Heart right ventricle (tissue), 16 donors: ENCODE measurements at regions not wholly inside any gene's neighbourhood (a gene's known extent, or its start where the extent isn't known, plus 50 kb on each side); places are given as distances from the start of the nearest gene placed in this dataset.

Experiments used
- ATAC-seq, 8 donors: fragments of 200-7000 bp; cut with Tn5 transposase; one replicate each; pipeline ENCODE4 v1.9.1; 2020; ENCODE audit warnings: mild to moderate bottlenecking in 8 of 8, moderate library complexity in 8 of 8, moderate number of reproducible peaks in 1 of 8
- DNase-seq, 2 donors: peaks; one replicate each; pipeline ENCODE4 v3.0.0-alpha.2; 2020
- H3K27ac ChIP-seq, 10 donors: fragments of 200-600 bp; sonication (generic) in 2 of 10; one replicate each; pipeline versions ENCODE4 v1.5.0 to v1.8.0; 2020 to 2022; ENCODE audit warnings: mild to moderate bottlenecking in 3 of 10
- H3K27me3 ChIP-seq, 7 donors: fragments of 200-600 bp; one replicate each; pipeline ENCODE4 v1.8.0; 2021 to 2022; ENCODE audit warnings: mild to moderate bottlenecking in 2 of 7
- H3K36me3 ChIP-seq, 9 donors: fragments of 200-600 bp; sonication (generic) in 1 of 9; one replicate each; pipeline versions ENCODE4 v1.5.0 to v1.8.0; 2020 to 2022; ENCODE audit warnings: mild to moderate bottlenecking in 2 of 9
- H3K4me1 ChIP-seq, 9 donors: fragments of 200-600 bp; sonication (generic) in 1 of 9; one replicate each; pipeline versions ENCODE4 v1.5.0 to v1.8.0; 2020 to 2022; ENCODE audit warnings: mild to moderate bottlenecking in 4 of 9
- H3K4me3 ChIP-seq, 10 donors: fragments of 200-600 bp; sonication (generic) in 2 of 10; one replicate each; pipeline versions ENCODE4 v1.5.0 to v1.8.0; 2020 to 2022; ENCODE audit warnings: mild to moderate bottlenecking in 7 of 10, moderate library complexity in 2 of 10
- H3K9me3 ChIP-seq, 11 donors: fragments of 200-600 bp in 10 of 11; sonication (generic) in 2 of 11; one replicate each; pipeline versions ENCODE4 v1.5.0 to v1.8.0; 2013 to 2022; ENCODE audit warnings: mild to moderate bottlenecking in 2 of 11, control low read depth in 1 of 11, moderate library complexity in 1 of 11
- CTCF ChIP-seq, 9 donors: fragments of 200-600 bp; sonication (generic) in 2 of 9; IDR thresholded peaks; one replicate each; pipeline versions ENCODE4 v1.5.0 to v1.8.0; 2021 to 2022; ENCODE audit warnings: antibody characterized with exemption in 9 of 9, mild to moderate bottlenecking in 5 of 9, moderate library complexity in 1 of 9
- WGBS, 2 donors: extraction: QIAGEN DNeasy Blood & Tissue Kit; methylation state at CpG; one replicate each; pipeline ENCODE4 v1.1.7; 2013; ENCODE audit warnings: inconsistent platforms in 1 of 2; 5-methylcytosine and 5-hydroxymethylcytosine counted together
- intact Hi-C, 10 donors: fragments of 100-400 bp; cut with DNase I; formaldehyde crosslinking; loops; one replicate each; pipeline versions ENCODE4 v1.11.1 to v1.14.2; 2022
- donor health status: Arrhythmogenic right ventricular cardiomyopathy.
- donor health status: ischemic (EF 13 %, LVEDD 7.1; RV severe dilation, severe dysfunction).
- donor health status: healthy with polysubstance abuse.
- donor health status: DM: no; HTN: yes; CAD: no.
- donor health status: DM: no; HTN: no; CAD: no.
- donor health status: ischemic (EF 25% LVEDD 6.9; RV normal size, moderate dysfunction).
- donor health status: ischemic (EF 25% LVEDD 5.7; RV mildly dilated, moderate dysfunction).
- donor health status: healthy.
- donor health status: DM: yes; HTN: yes; CAD: no.
- donor health status: Ischemic cardiomyopathy.
- donor health status: ischemic (EF 35%, LVEDD 5.7; RV mildly dilated, moderate dysfunction).
- donor health status: nonischemic (EF 11% LVEDD 7.7; RV severe dilation, severe dysfunction).
- donor health status: DM: yes; HTN: yes; CAD: no.
- donor health status: PGD.
- donor health status: ischemic (EF 29% LVEDD 5.4; RV normal size, mild dysfunction).
- donor health status: nonischemic (EF 23%, LVEDD 6.1; RV moderate dilation, normal function).

- H3K4me1 ChIP-seq = no peaks in the 10 kb centered on the region
- intact Hi-C loops = loop anchor here in 1 of 10 donors (10.0 kb wide), 1 partner anchor 202 kb away; no protein-coding TSS in a partner anchor
Observed at GRCh38 chr2:136356125-136357006, 238.4 kb upstream of the CXCR4 start.

GRCh38 chr2:136351684-136352083, 233.7 kb upstream of the CXCR4 start:
- no peaks in the 10 kb centered on the region for H3K27me3 ChIP-seq
- WGBS, 2 donors = 88 to 93% methylated on average over 4 of the region's 4 CpGs
- TF ChIP-seq CTCF (IDR thresholded peaks at IDR 0.05) = no peak
- H3K4me1 ChIP-seq = no peaks in the 10 kb centered on the region
- intact Hi-C loops = loop anchor here in 1 of 10 donors (10.0 kb wide), 1 partner anchor 197 kb away; no protein-coding TSS in a partner anchor
- no peak overlapping the region for H3K4me3 ChIP-seq
- no peak overlapping the region for H3K27ac ChIP-seq
- DNase-seq (no peak), ATAC-seq (no peak)
- no peaks in the 10 kb centered on the region for H3K36me3 ChIP-seq
- H3K9me3 ChIP-seq = peaks cover 0 to 8% (median 0%) of the 10 kb centered on the region in 11 donors

More at GRCh38 chr2:136356125-136357006, 238.4 kb upstream of the CXCR4 start:
- H3K4me3 ChIP-seq = no peak overlapping the region
- H3K9me3 ChIP-seq = no peaks in the 10 kb centered on the region
- DNase-seq (no peak), ATAC-seq (no peak)
- no peak for TF ChIP-seq CTCF (IDR thresholded peaks at IDR 0.05)
- H3K27ac ChIP-seq = no peak overlapping the region
- H3K27me3 ChIP-seq = no peaks in the 10 kb centered on the region
- no peaks in the 10 kb centered on the region for H3K36me3 ChIP-seq
- WGBS, 2 donors = 81 to 84% methylated on average over 10 of the region's 10 CpGs

GRCh38 chr2:136347981-136348380, 230.0 kb upstream of the CXCR4 start:
- Histone ChIP-seq H3K36me3 (no peaks in the 10 kb centered on the region), H3K4me3 (no peak overlapping the region), H3K9me3 (peaks cover 0 to 13% (median 0%) of the 10 kb centered on the region in 11 donors), H3K27ac (no peak overlapping the region), H3K4me1 (no peaks in the 10 kb centered on the region), H3K27me3 (no peaks in the 10 kb centered on the region)
- intact Hi-C loops = no loop called here
- DNase-seq = no peak
- TF ChIP-seq CTCF (IDR thresholded peaks at IDR 0.05) = no peak
- no peak for ATAC-seq
- 50 to 100% methylated on average over 2 of the region's 2 CpGs for WGBS, 2 donors

- TF ChIP-seq CTCF (IDR thresholded peaks at IDR 0.05) = no peak
- intact Hi-C loops = no loop called here
- no peak overlapping the region for H3K4me3 ChIP-seq
Observed at GRCh38 chr2:136344339-136344738, 226.4 kb upstream of the CXCR4 start.

More at GRCh38 chr2:136344339-136344738, 226.4 kb upstream of the CXCR4 start:
- WGBS, 2 donors = 75 to 77% methylated on average over 3 of the region's 3 CpGs
- Histone ChIP-seq H3K27me3 (no peaks in the 10 kb centered on the region), H3K27ac (no peak overlapping the region), H3K9me3 (peaks cover 0 to 8% (median 0%) of the 10 kb centered on the region in 11 donors), H3K36me3 (no peaks in the 10 kb centered on the region), H3K4me1 (no peaks in the 10 kb centered on the region)
- DNase-seq (no peak), ATAC-seq (no peak)
